ENCODE measurements at regions not wholly inside any gene's neighbourhood (a gene's known extent, or its start where the extent isn't known, plus 50 kb on each side); places are given as distances from the start of the nearest gene placed in this dataset.

- H3K9ac ChIP-seq (ENCODE audit: insufficient read depth, low read depth, low read length) = no peak overlapping the region
- H4K20me1 ChIP-seq (ENCODE audit: insufficient read depth, low read length) = no peaks in the 10 kb centered on the region
- DNase-seq (ENCODE audit: low spot score) (no peak), ATAC-seq (no peak), FAIRE-seq (no peak)
- no peak overlapping the region for H3K27ac ChIP-seq (ENCODE audit: extremely low read length, insufficient read depth, low read length)
- H3K4me3 ChIP-seq (replicated peaks in 1 of 3; ENCODE audit: insufficient read depth in 1 of 3, low read depth in 2 of 3, low read length in 3 of 3) = no peak overlapping the region
- no peak overlapping the region for H2AFZ ChIP-seq (ENCODE audit: low read length)
- TF ChIP-seq ZNF570 (CRISPR knock-in tag; IDR thresholded peaks at IDR 0.05; ENCODE audit: borderline replicate concordance) (no peak), NCOA1 (CRISPR knock-in tag; IDR thresholded peaks at IDR 0.05) (no peak), JDP2 (CRISPR knock-in tag; IDR thresholded peaks at IDR 0.05; ENCODE audit: borderline replicate concordance) (no peak), CBX2 (IDR thresholded peaks at IDR 0.05; ENCODE audit: low read depth, low read length) (no peak), CBX2 (CRISPR knock-in tag; IDR thresholded peaks at IDR 0.05; ENCODE audit: low read depth) (no peak), POGZ (CRISPR knock-in tag; IDR thresholded peaks at IDR 0.05) (no peak), GMEB2 (CRISPR knock-in tag; IDR thresholded peaks at IDR 0.05; ENCODE audit: low read depth) (no peak), CREBL2 (CRISPR knock-in tag; IDR thresholded peaks at IDR 0.05; ENCODE audit: borderline replicate concordance) (no peak), ZNF136 (CRISPR knock-in tag; IDR thresholded peaks at IDR 0.05; ENCODE audit: low read depth) (no peak), SAP130 (CRISPR knock-in tag; IDR thresholded peaks at IDR 0.05; ENCODE audit: low read depth) (no peak)
- no peaks in the 10 kb centered on the region for H3K36me3 ChIP-seq (replicated peaks in 1 of 2; ENCODE audit: control insufficient read depth in 1 of 2, insufficient read depth in 2 of 2, low read length in 2 of 2)
- BruUV-seq (replicated peaks) = no TSS peak
- no peaks in the 10 kb centered on the region for H3K4me1 ChIP-seq (ENCODE audit: insufficient read depth, low read length)
- in situ Hi-C loops (cut with HindIII; ENCODE audit: extremely low pct_ligation_motif_present, low pct_unique_long_range_greater_than_20kb) = no loop called here
- H3K4me2 ChIP-seq (ENCODE audit: low read depth, low read length) = no peak overlapping the region
- ChIA-PET CTCF (ENCODE audit: low intra/inter-chr PET ratio, low total read pairs) (no interaction called here), POLR2A (no interaction called here)
- no peaks in the 10 kb centered on the region for H3K79me2 ChIP-seq (ENCODE audit: insufficient read depth, low read length)
- H3K27me3 ChIP-seq (ENCODE audit: control insufficient read depth in 1 of 2, insufficient read depth in 2 of 2, low read length in 2 of 2) = no peaks in the 10 kb centered on the region
- H3K9me3 ChIP-seq (ENCODE audit: low read length) = no peaks in the 10 kb centered on the region
- intact Hi-C loops (cut with micrococcal nuclease; ENCODE audit: unreplicated experiment) = no loop called here
Measured at GRCh38 chr4:126369076-126369475, 1054.3 kb downstream of the FAT4 start.
